Ishikawa (cell line): ENCODE measurements at regions not wholly inside any gene's neighbourhood (a gene's known extent, or its start where the extent isn't known, plus 50 kb on each side); places are given as distances from the start of the nearest gene placed in this dataset.

Experiments used
- EP300 ChIP-seq: IDR thresholded peaks from 2 replicates; pipeline ENCODE4 v1.6.1; 2012; ENCODE audit warnings: borderline replicate concordance
- TAF1 ChIP-seq: IDR thresholded peaks from 2 replicates; pipeline ENCODE4 v1.6.1; 2012; ENCODE audit warnings: low read depth, mild to moderate bottlenecking

GRCh38 chr13:39159393-39159792, 121.1 kb downstream of the NHLRC3 start:
- no peak for TF ChIP-seq TAF1
- TF ChIP-seq EP300: no peak
